GM19397 (cell line): ENCODE measurements at regions not wholly inside any gene's neighbourhood (a gene's known extent, or its start where the extent isn't known, plus 50 kb on each side); places are given as distances from the start of the nearest gene placed in this dataset.
"Not testable (repeated sequence)": the region's sequence is repeated elsewhere in the genome, so short reads cannot be mapped to it uniquely, and the experiment has no call there.

Source experiments
- ATAC-seq: cut with Tn5 transposase; IDR thresholded peaks from one replicate; pipeline ENCODE4 v1.9.1; 2021; ENCODE audit warnings: mild to moderate bottlenecking, moderate library complexity; ENCODE audit not compliant: unreplicated experiment

GRCh38 chr4:95779447-95779846 is 60.4 kb upstream of the PDHA2 start:
- ATAC-seq: no peak

GRCh38 chr4:95778666-95779065 is 61.2 kb upstream of the PDHA2 start:
- no peak for ATAC-seq

DNA sequence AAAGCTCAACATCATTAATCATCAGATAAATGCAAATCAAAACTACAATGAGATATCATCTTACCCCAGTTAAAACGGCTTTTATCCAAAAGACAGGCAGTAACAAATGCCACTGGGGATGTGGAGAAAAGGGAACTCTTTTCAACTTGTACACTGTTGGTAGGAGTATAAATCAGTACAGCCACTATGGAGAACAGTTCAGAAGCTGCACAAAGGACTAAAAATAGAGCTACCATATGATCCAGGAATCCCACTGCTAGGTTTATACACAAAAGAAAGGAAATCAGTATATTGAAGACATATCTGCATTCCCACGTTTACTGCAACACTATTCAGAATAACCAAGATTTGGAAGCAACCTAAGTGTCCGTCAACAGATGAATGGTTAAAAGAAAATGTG is 69.3 kb upstream of the PDHA2 start:
- not testable (repeated sequence) for ATAC-seq

- no peak for ATAC-seq
Measured at GRCh38 chr4:95764961-95765360, 74.9 kb upstream of the PDHA2 start.

- ATAC-seq: no peak
Measured at GRCh38 chr4:95761871-95762270, 78.0 kb upstream of the PDHA2 start.

- no peak for ATAC-seq
Measured at GRCh38 chr4:95761426-95761825, 78.5 kb upstream of the PDHA2 start.

GRCh38 chr4:95760646-95761045 is 79.2 kb upstream of the PDHA2 start:
- not testable (repeated sequence) for ATAC-seq

- no peak for ATAC-seq
Measured at GRCh38 chr4:95758001-95758400, 81.9 kb upstream of the PDHA2 start.

DNA sequence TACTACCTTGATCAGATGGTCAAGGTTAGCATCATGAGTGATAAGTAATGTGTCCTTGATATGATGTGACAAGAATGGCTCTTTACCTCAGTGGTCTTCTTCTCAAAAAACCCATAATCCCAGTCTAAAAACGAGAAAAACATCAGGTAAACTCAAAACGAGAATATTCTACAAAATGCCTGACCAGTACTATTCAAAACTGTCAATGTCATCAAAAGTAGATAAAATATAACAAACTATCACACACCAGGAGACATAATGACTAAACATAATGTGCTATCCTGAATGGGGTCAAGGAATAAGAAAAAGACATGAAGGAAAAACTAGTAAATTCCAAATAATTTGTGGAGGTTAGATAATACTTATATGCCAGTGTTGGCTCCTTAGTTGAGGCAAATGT is 85.2 kb upstream of the PDHA2 start:
- ATAC-seq: no peak

DNA sequence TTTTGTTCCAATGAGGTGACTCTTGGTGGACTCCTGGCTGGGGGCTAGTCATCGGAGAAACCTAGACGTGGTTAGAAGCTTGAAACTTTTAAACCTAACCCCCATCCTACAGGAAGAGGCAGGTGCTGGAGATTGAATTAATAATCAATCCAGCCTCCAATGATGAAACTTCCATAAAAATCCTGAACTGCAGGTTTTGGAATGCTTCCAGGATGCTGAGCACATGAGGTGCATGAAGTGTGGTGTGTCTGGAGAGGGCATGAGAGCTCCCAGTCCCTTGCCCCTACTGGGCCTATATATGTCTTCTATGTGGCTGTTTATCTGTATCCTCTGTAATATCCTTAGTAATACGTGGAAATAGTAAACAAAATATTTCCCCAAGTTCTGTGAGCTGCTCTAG is 90.7 kb upstream of the PDHA2 start:
- ATAC-seq: no peak

GRCh38 chr4:95742872-95743271 is 97.0 kb upstream of the PDHA2 start:
- ATAC-seq: no peak

DNA sequence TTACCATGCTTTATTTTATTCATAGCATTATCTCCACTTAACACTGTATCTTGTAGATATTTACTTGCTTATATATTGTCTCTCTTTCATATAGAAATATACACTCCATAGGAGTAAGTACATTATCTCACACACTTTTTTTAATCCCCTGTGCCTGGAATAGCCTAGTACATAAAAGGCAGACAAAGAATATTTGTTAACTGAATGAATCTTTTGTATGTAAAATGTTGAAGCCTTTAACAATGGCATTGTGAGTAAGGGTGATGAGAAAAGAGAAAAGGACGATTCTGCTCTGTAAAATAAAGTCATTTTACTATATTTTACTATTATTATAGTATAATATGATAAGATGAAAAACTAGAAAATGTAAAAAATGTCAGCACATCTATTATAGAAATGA is 97.7 kb upstream of the PDHA2 start:
- no peak for ATAC-seq

DNA sequence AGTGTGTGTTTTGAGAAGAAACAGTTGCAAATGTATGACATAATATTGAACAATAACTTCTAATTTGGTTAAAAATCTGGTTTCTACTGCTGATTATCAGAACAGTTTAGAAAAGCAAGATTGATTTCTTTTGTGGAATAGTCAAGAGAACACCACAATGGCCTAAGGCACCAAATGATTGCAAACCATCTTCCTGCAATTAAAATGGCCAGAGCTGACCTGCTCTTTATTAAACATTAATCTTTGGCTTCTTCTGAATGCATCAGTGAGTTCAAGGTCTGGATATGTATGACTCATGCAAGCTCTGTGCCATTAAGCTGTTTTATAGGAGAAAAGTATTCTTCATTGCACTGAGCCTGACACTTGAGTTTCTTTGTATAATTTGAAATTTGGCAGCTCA is 107.8 kb upstream of the PDHA2 start:
- ATAC-seq: no peak

DNA sequence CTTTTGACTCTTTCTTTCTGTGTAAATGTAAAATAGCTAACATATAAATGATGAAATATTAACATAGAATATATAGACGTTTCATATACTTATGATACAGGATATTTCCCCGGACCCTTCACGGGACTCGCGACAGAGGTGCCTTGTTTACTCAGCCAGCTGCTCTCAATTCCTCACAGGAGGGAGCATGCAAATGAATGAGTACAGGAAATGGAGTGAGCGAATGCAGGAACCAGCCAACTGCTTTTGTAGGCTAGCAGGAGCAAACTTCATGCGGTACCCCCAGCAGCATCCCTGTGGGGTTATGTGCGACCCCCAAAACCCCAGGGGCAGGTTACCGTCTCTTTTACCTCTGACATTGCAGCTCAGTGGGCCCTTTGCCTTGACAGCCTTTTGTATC is 110.3 kb upstream of the PDHA2 start:
- ATAC-seq: no peak

DNA sequence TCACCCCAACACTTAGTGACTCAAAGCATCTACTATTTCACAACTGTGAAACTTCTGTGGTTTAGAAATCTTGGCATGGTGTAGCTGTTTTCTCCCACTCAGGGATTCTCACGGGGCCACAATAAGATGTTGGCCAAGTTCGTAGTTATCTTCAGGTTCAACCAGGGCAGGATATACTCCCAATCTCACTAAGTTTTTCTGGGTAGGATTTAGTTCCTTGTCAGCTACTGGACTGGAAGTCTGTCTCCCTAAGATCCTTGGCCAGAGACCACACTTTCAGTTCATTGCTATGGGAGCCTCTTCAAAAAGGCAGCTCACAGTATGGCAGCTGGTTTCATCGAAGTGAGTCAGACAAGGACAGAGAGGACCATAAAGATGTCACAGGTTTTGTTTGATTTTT is 111.7 kb upstream of the PDHA2 start:
- no peak for ATAC-seq

DNA sequence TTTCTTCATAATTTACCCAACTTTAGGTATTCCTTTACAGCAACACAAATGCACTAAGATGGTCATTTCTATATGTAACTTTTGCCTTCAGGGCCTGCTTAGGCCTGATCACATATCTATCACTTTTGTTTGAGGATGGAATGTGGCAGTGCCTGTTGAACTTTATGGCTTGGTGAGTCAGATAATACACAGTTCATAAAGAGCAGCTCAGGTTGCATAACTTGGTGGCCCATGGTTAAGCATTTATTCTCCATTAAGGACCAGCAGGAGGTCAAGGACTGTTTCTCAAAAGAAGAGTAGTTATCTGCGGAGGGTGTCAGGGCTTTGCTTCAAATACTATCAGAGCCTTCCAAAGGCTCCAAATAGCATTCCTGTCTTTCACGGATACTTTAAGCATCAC is 124.1 kb upstream of the PDHA2 start:
- no peak for ATAC-seq

DNA sequence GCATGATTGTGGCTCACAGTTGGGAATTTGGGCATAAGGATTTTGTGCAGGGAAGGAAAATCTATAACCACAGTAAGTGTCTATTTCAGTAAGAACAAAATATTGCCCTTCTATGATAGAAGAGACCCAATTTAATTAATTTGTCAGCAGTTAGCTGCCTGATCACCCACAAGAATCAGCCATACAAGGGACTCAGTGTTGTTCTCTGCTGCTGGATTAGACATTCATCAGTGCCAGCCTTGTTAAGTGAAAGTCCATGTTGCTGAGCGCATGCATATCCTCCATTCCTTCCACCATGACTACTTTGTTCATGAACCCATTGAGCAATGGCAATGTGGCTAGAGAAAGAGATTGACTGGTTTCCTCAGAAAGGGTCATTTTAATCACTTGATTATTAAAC is 125.3 kb upstream of the PDHA2 start:
- no peak for ATAC-seq

DNA sequence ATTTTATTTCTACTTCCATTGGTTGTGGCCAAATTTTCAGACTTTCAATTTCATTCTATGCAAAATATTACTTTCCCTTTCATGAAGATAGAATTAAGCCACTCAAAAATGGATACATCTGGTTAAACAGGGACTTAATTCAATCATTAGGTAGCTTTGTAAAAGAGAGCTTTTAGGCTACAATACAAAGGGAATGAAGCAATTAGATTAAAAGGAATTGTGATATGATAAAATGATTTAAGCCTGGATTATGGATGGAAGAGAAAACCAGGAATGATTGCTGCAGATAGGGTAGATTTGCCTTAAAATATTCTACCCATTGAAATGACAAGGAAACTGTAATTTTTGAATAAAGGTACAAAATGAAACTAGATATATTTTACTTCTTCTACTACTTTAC is 134.6 kb upstream of the PDHA2 start:
- no peak for ATAC-seq

DNA sequence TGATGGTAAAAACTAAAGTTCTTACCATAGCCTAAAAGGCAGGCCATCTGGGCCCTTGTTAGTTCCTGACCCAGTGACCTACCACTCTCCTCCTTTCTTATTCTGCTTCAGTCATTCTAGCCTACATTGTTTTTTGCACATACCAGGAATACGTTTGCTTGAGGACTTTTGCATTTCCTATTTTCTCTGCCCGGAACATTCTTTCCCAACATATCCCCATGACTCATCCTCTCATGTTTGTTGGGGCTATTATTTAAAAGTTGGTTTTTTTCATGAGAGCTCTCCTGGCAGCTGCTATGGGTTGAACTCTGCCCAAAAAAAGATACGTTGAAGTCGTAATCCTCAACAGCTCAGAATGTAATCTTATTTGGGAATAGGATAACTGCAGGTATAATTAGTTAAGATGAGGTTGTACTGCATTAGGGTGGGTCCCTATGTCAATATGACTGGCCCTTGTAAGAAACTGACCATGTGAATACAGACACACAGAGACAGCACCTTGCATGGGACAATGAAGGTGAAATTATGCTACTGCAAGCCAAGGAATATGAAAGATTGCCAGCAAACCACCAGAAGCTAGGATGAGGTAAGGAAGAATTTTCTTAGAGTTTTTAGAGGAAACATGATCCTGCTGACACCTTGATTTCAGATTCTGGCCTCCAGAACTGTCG is 138.3 kb upstream of the PDHA2 start:
- ATAC-seq: no peak

DNA sequence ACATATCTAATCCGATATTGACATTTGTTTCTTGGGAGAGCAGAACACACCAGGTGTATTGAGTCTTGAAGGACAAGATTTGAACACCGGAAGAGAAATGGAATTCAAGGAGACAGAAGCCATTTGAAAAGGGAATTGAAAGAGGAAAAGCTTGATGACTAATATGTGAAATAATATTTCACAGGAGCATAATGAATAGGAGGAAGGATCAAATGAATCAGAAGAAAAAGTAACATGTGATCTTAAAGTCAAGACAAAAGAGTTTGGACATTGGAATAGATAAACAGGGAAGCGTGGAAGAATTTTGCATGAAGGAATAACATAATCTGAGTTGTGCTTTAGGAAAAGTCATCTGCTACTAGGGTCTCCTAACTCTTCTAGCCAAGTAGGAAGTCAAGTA is 145.5 kb upstream of the PDHA2 start:
- ATAC-seq: no peak

GRCh38 chr4:95693594-95693993 is 144.8 kb upstream of the UNC5C start:
- ATAC-seq: no peak

- no peak for ATAC-seq
Measured at GRCh38 chr4:95676190-95676589, 127.4 kb upstream of the UNC5C start.

DNA sequence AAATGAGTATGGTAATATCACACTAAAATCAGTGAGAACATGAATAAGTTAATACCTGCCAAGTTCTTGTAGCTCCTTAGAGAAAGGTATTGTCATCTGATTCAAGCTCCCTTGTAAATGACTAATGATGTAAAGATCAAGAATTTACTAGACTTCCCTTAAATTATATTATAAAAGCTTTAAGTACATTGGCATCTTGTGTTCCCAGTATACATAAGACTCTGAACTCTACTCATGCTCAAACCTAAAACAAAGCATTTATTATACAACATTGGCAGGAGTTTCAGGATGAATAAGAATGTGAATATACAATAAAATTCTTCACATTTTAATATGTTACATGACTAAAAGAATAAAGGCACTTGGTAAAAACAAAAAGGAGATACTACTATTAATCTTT is 126.8 kb upstream of the UNC5C start:
- no peak for ATAC-seq
